SU-DHL-6 (cell line): ENCODE measurements at regions not wholly inside any gene's neighbourhood (a gene's known extent, or its start where the extent isn't known, plus 50 kb on each side); places are given as distances from the start of the nearest gene placed in this dataset.

Experiments
- EZH2phosphoT487 ChIP-seq: fragments of 200-600 bp; sonication (generic), shearing (Covaris generic); conservative IDR thresholded peaks from 2 replicates; pipeline ENCODE4 v1.6.1; 2018; ENCODE audit warnings: mild to moderate bottlenecking, antibody characterized with exemption, low read length, moderate library complexity, mixed read lengths
- TF ChIP-seq, protein P1 (sequence below): fragments of 200-600 bp; sonication (generic); IDR thresholded peaks from one replicate; pipeline ENCODE4 v1.5.1; 2017; ENCODE audit warnings: antibody characterized with exemption, mild to moderate bottlenecking, low read length, moderate library complexity; ENCODE audit not compliant: insufficient read depth, poor library complexity, severe bottlenecking

DNA sequence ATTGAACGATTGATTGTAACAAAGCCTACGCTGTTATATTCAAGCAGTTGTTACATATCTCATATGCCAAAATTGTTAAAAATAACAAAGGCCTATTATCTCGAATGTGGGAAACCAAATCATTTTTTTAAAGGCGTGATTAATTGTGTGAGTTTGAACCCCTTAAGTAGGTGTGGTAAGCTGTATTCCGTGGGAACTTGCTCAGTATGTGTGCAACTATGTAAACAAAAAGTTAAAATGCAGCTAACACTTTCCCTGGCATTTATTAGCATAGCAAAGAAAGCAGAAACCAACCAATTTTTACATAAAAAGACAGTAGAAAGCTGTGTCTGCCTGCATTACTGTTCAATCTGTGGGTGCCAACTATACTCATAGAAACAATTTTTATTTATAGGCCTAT lies 166.0 kb upstream of the HAND2 start:
- TF ChIP-seq, protein P1, sequence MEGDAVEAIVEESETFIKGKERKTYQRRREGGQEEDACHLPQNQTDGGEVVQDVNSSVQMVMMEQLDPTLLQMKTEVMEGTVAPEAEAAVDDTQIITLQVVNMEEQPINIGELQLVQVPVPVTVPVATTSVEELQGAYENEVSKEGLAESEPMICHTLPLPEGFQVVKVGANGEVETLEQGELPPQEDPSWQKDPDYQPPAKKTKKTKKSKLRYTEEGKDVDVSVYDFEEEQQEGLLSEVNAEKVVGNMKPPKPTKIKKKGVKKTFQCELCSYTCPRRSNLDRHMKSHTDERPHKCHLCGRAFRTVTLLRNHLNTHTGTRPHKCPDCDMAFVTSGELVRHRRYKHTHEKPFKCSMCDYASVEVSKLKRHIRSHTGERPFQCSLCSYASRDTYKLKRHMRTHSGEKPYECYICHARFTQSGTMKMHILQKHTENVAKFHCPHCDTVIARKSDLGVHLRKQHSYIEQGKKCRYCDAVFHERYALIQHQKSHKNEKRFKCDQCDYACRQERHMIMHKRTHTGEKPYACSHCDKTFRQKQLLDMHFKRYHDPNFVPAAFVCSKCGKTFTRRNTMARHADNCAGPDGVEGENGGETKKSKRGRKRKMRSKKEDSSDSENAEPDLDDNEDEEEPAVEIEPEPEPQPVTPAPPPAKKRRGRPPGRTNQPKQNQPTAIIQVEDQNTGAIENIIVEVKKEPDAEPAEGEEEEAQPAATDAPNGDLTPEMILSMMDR, result no peak
- TF ChIP-seq EZH2phosphoT487, result no peak
